Motor neuron (in vitro differentiated cells): ENCODE measurements at regions not wholly inside any gene's neighbourhood (a gene's known extent, or its start where the extent isn't known, plus 50 kb on each side); places are given as distances from the start of the nearest gene placed in this dataset.

ENCODE experiments used
- ATAC-seq, 8 experiments: fragments of 200-7000 bp; cut with Tn5 transposase; replicated peaks in 6 of 8; 2 replicates each; pipeline ENCODE4 v1.8.0; 2021; ENCODE audit warnings: mild to moderate bottlenecking in 8 of 8, moderate library complexity in 8 of 8
- H3K27ac ChIP-seq, 2 donors: fragments of 250-450 bp; sonication (Bioruptor Pico); 2 replicates each; pipeline ENCODE4 v1.9.0; 2021; ENCODE audit warnings: antibody characterized with exemption in 2 of 2, mild to moderate bottlenecking in 2 of 2, moderate library complexity in 1 of 2
- H3K4me1 ChIP-seq, 2 donors: fragments of 250-450 bp; sonication (Bioruptor Pico); replicated peaks in 1 of 2; 2 replicates each; pipeline ENCODE4 v1.6.1; 2021; ENCODE audit warnings: antibody characterized with exemption in 2 of 2, mild to moderate bottlenecking in 2 of 2, moderate library complexity in 1 of 2
- H3K4me3 ChIP-seq, 5 donors: fragments of 250-450 bp; sonication (Bioruptor Pico); 2 replicates each; pipeline ENCODE4 v1.9.0; 2021; ENCODE audit warnings: antibody characterized with exemption in 5 of 5, mild to moderate bottlenecking in 5 of 5, moderate library complexity in 4 of 5
- WGBS, 10 experiments: fragments of 450-650 bp; shearing (Covaris generic); methylation state at CpG; one replicate each; pipeline ENCODE4 v1.0.0; 2022; 5-methylcytosine and 5-hydroxymethylcytosine counted together
- in situ Hi-C, 9 experiments: fragments of 400-800 bp; cut with MboI; loops; one replicate each; pipeline ENCODE4 v1.15.0; 2021; ENCODE audit warnings: low sequenced_read_pairs in 9 of 9, low pct_unique_long_range_greater_than_20kb in 2 of 9; ENCODE audit not compliant: unreplicated experiment in 9 of 9

GRCh38 chr15:95987886-95988573, 342.5 kb upstream of the NR2F2 start:
- in situ Hi-C loops: no loop called here

GRCh38 chr15:95988574-95988887, 342.0 kb upstream of the NR2F2 start:
- in situ Hi-C loops: no loop called here
- no peak for ATAC-seq
- WGBS, 10 experiments: 48 to 100% (median 89%) methylated on average over 1 to 4 of the region's 4 CpGs; no CpG with 5 or more reads in 2 of the 10 experiments
- Histone ChIP-seq H3K4me1 (peaks cover 0 to 5% of the 10 kb centered on the region in 2 donors), H3K27ac (no peak overlapping the region), H3K4me3 (no peak overlapping the region)

More at GRCh38 chr15:95987886-95988573, 342.5 kb upstream of the NR2F2 start:
- 40 to 100% (median 67%) methylated on average over 1 to 2 of the region's 3 CpGs; no CpG with 5 or more reads in 1 of the 10 experiments for WGBS, 10 experiments
- Histone ChIP-seq H3K4me1 (peaks cover 0 to 5% of the 10 kb centered on the region in 2 donors), H3K4me3 (no peak overlapping the region), H3K27ac (no peak overlapping the region)
- ATAC-seq: no peak

- H3K4me1 ChIP-seq: peaks cover 0 to 5% of the 10 kb centered on the region in 2 donors
- 60 to 100% (median 89%) methylated on average over 2 to 3 of the region's 3 CpGs; no CpG with 5 or more reads in 1 of the 10 experiments for WGBS, 10 experiments
- H3K4me3 ChIP-seq: no peak overlapping the region
- H3K27ac ChIP-seq: no peak overlapping the region
- in situ Hi-C loops: no loop called here
- ATAC-seq: no peak
Observed at GRCh38 chr15:95989392-95989791, 341.1 kb upstream of the NR2F2 start.

- in situ Hi-C loops: no loop called here
- no peak overlapping the region for H3K4me3 ChIP-seq
- peaks cover 3 to 9% of the 10 kb centered on the region in 2 donors for H3K4me1 ChIP-seq
- H3K27ac ChIP-seq: no peak overlapping the region
- no peak for ATAC-seq
- WGBS, 10 experiments: 33 to 100% (median 96%) methylated on average over 1 to 4 of the region's 4 CpGs; no CpG with 5 or more reads in 3 of the 10 experiments
Observed at GRCh38 chr15:95990833-95991232, 339.7 kb upstream of the NR2F2 start.

- Histone ChIP-seq H3K4me1 (peaks cover 14 to 29% of the 10 kb centered on the region in 2 donors), H3K4me3 (no peak overlapping the region), H3K27ac (no peak overlapping the region)
- peak in 3 of 8 experiments; percentile 50 to 75 (median 64) for ATAC-seq
- in situ Hi-C loops: no loop called here
- WGBS, 10 experiments: 0 to 92% (median 61%) methylated on average over 1 to 4 of the region's 4 CpGs; no CpG with 5 or more reads in 1 of the 10 experiments
Observed at GRCh38 chr15:95994418-95994817, 336.1 kb upstream of the NR2F2 start.

- H3K4me1 ChIP-seq: peaks cover 14 to 26% of the 10 kb centered on the region in 2 donors
- H3K4me3 ChIP-seq: no peak overlapping the region
- no peak overlapping the region for H3K27ac ChIP-seq
- in situ Hi-C loops: no loop called here
- 27 to 100% (median 85%) methylated on average over 3 to 5 of the region's 5 CpGs for WGBS, 10 experiments
- peak in 1 of 8 experiments; percentile 26 for ATAC-seq
Observed at GRCh38 chr15:95995375-95996168, 334.9 kb upstream of the NR2F2 start.

- ATAC-seq: peak in 1 of 8 experiments; percentile 34
- in situ Hi-C loops: no loop called here
- Histone ChIP-seq H3K4me1 (peaks cover 14 to 26% of the 10 kb centered on the region in 2 donors), H3K27ac (no peak overlapping the region), H3K4me3 (no peak overlapping the region)
- WGBS, 10 experiments: 0 to 100% (median 61%) methylated on average over 1 to 4 of the region's 4 CpGs
Observed at GRCh38 chr15:95996494-95996893, 334.0 kb upstream of the NR2F2 start.

- Histone ChIP-seq H3K27ac (no peak overlapping the region), H3K4me1 (peaks cover 17 to 26% of the 10 kb centered on the region in 2 donors), H3K4me3 (no peak overlapping the region)
- WGBS, 10 experiments: 60 to 96% (median 89%) methylated on average over 2 to 4 of the region's 4 CpGs; no CpG with 5 or more reads in 2 of the 10 experiments
- no peak for ATAC-seq
- in situ Hi-C loops: no loop called here
Observed at GRCh38 chr15:95998935-95999334, 331.6 kb upstream of the NR2F2 start.

GRCh38 chr15:96002890-96003859, 327.3 kb upstream of the NR2F2 start:
- WGBS, 10 experiments: 44 to 100% (median 90%) methylated on average over 3 to 5 of the region's 5 CpGs; no CpG with 5 or more reads in 1 of the 10 experiments
- in situ Hi-C loops: no loop called here

GRCh38 chr15:96005906-96006305, 324.6 kb upstream of the NR2F2 start:
- no peak for ATAC-seq
- in situ Hi-C loops: no loop called here
- WGBS, 10 experiments: 67 to 100% (median 85%) methylated on average over 1 to 2 of the region's 2 CpGs; no CpG with 5 or more reads in 3 of the 10 experiments

More at GRCh38 chr15:96002890-96003859, 327.3 kb upstream of the NR2F2 start:
- H3K4me3 ChIP-seq: no peak overlapping the region
- H3K4me1 ChIP-seq: peaks cover 4 to 5% of the 10 kb centered on the region in 2 donors
- no peak overlapping the region for H3K27ac ChIP-seq
- ATAC-seq: no peak

GRCh38 chr15:96011136-96011535, 319.4 kb upstream of the NR2F2 start:
- Histone ChIP-seq H3K27ac (no peak overlapping the region), H3K4me1 (peaks cover 0 to 5% of the 10 kb centered on the region in 2 donors), H3K4me3 (no peak overlapping the region)
- in situ Hi-C loops: no loop called here
- WGBS, 10 experiments: 0 to 80% (median 30%) methylated on average over 1 to 5 of the region's 5 CpGs
- peak in 2 of 8 experiments; percentile 79 to 80 for ATAC-seq

More at GRCh38 chr15:96005906-96006305, 324.6 kb upstream of the NR2F2 start:
- no peak overlapping the region for H3K4me3 ChIP-seq
- no peak overlapping the region for H3K27ac ChIP-seq
- peaks cover 3 to 4% of the 10 kb centered on the region in 2 donors for H3K4me1 ChIP-seq

GRCh38 chr15:96014939-96015338, 315.6 kb upstream of the NR2F2 start:
- no peak overlapping the region for H3K4me3 ChIP-seq
- in situ Hi-C loops: no loop called here
- no peak for ATAC-seq
- peaks cover 0 to 5% of the 10 kb centered on the region in 2 donors for H3K4me1 ChIP-seq
- 0 to 100% (median 89%) methylated on average over 1 to 2 of the region's 2 CpGs for WGBS, 10 experiments
- H3K27ac ChIP-seq: no peak overlapping the region
